Caco-2 (cell line): ENCODE measurements at regions not wholly inside any gene's neighbourhood (a gene's known extent, or its start where the extent isn't known, plus 50 kb on each side); places are given as distances from the start of the nearest gene placed in this dataset.

Experiments
- BruUV-seq: library from RNA; stranded (reverse); fragments of 400-500 nt; replicated peaks from 2 replicates; lab custom pipeline; 2021; lab: Mats Ljungman, UMichigan
- CTCF ChIA-PET: fragments of 300-600 bp; sonication (Branson Sonifier 250); formaldehyde crosslinking; loops from one replicate; lab custom pipeline; 2022; ENCODE audit warnings: antibody characterized with exemption; lab: Charles Lee
- POLR2A ChIA-PET: fragments of 300-600 bp; sonication (Branson Sonifier 250); formaldehyde crosslinking; loops from one replicate; lab custom pipeline; 2022; ENCODE audit warnings: antibody characterized with exemption; lab: Charles Lee
- DNase-seq, 2 experiments: peaks; one replicate each; pipeline versions ENCODE4 v3.0.0 to v3.0.0-alpha.2; 2020 to 2022
- H3K27me3 ChIP-seq: replicated peaks from 2 replicates; pipeline ENCODE4 v1.6.0; 2011; ENCODE audit warnings: low read length; ENCODE audit not compliant: control insufficient read depth, insufficient read depth
- H3K36me3 ChIP-seq: 2 replicates; pipeline ENCODE4 v1.5.1; 2011; ENCODE audit warnings: low read length; ENCODE audit not compliant: control insufficient read depth, insufficient read depth
- H3K4me1 ChIP-seq: fragments of 250-450 bp; sonication (Bioruptor Pico); 2 replicates; pipeline ENCODE4 v1.5.1; 2020; ENCODE audit warnings: mild to moderate bottlenecking
- H3K4me3 ChIP-seq: 2 replicates; pipeline ENCODE4 v1.5.1; 2011; ENCODE audit warnings: low read depth, mild to moderate bottlenecking, control low read depth, low read length
- H3K9me3 ChIP-seq: fragments of 250-450 bp; sonication (Bioruptor Pico); 2 replicates; pipeline ENCODE4 v1.5.1; 2020; ENCODE audit warnings: mild to moderate bottlenecking, moderate library complexity
- H3K27ac Mint-ChIP-seq: one replicate; pipeline ENCODE4 v1.8.0; 2022; ENCODE audit warnings: mixed read lengths; ENCODE audit not compliant: unreplicated experiment
- H3K27me3 Mint-ChIP-seq: one replicate; pipeline ENCODE4 v1.8.0; 2022; ENCODE audit warnings: mixed read lengths; ENCODE audit not compliant: insufficient read depth, unreplicated experiment
- H3K36me3 Mint-ChIP-seq: one replicate; pipeline ENCODE4 v1.8.0; 2022; ENCODE audit warnings: mild to moderate bottlenecking, mixed read lengths; ENCODE audit not compliant: insufficient read depth, unreplicated experiment
- H3K4me1 Mint-ChIP-seq: one replicate; pipeline ENCODE4 v1.8.0; 2022; ENCODE audit warnings: low read depth, mixed read lengths; ENCODE audit not compliant: unreplicated experiment
- H3K4me3 Mint-ChIP-seq: one replicate; pipeline ENCODE4 v1.8.0; 2022; ENCODE audit warnings: mild to moderate bottlenecking, moderate library complexity, mixed read lengths; ENCODE audit not compliant: unreplicated experiment
- H3K9me3 Mint-ChIP-seq: one replicate; pipeline ENCODE4 v1.8.0; 2022; ENCODE audit warnings: mixed read lengths; ENCODE audit not compliant: unreplicated experiment
- CTCF ChIP-seq, 2 experiments: fragments of 200-600 bp in 1 of 2; IDR thresholded peaks; 1 replicate in 1 of 2; 2 replicates in 1 of 2; pipeline versions ENCODE4 v1.5.1 to v1.8.0; 2011 to 2022; ENCODE audit warnings: antibody characterized with exemption in 1 of 2, control low read depth in 1 of 2, inconsistent platforms in 1 of 2, low read depth in 1 of 2, low read length in 1 of 2, mild to moderate bottlenecking in 1 of 2, moderate library complexity in 1 of 2; ENCODE audit not compliant: insufficient read depth in 1 of 2, severe bottlenecking in 1 of 2, unreplicated experiment in 1 of 2
- intact Hi-C: fragments of 100-400 bp; cut with micrococcal nuclease; formaldehyde crosslinking; loops from one replicate; pipeline ENCODE4 v1.10.0; 2022; ENCODE audit not compliant: unreplicated experiment

DNA sequence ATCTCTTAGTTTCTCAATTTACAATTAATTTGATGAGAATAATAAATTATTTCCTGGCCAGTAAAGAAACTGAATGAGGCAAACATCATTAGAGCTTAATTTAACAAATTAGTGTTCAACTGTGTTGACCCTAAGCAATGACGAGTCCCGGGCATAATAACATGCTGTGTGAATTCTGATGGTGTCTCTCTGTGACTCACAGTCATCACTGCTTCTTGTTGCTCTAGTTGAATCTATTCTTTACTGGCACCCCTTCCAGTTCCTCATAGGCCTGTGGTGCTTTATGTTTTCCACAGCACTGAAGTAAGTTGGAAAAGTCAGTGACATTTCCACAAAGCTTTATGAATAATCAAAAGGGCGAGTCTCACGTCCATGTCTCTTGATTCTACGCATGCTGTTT, 57.7 kb upstream of the SLC7A11 start:
- H3K4me1 Mint-ChIP-seq, result no peaks in the 10 kb centered on the region
- CTCF ChIA-PET, result no interaction called here
- Histone ChIP-seq H3K27me3 (no peaks in the 10 kb centered on the region), H3K4me1 (no peaks in the 10 kb centered on the region), H3K36me3 (no peaks in the 10 kb centered on the region), H3K9me3 (no peaks in the 10 kb centered on the region), H3K4me3 (no peak overlapping the region)
- no peak overlapping the region for H3K4me3 Mint-ChIP-seq
- no peaks in the 10 kb centered on the region for H3K36me3 Mint-ChIP-seq
- no TSS peak for BruUV-seq
- DNase-seq, result no peak
- no peak overlapping the region for H3K27ac Mint-ChIP-seq
- TF ChIP-seq CTCF (IDR thresholded peaks at IDR 0.05; ENCODE audit: insufficient read depth in 1 of 2, low read depth in 1 of 2, low read length in 1 of 2, severe bottlenecking in 1 of 2, unreplicated experiment in 1 of 2), result no peak
- POLR2A ChIA-PET, result no interaction called here
- no peaks in the 10 kb centered on the region for H3K27me3 Mint-ChIP-seq
- intact Hi-C loops, result no loop called here
- H3K9me3 Mint-ChIP-seq, result no peaks in the 10 kb centered on the region

GRCh38 chr4:138298866-138299265, 56.7 kb upstream of the SLC7A11 start:
- no peaks in the 10 kb centered on the region for H3K27me3 ChIP-seq
- no peaks in the 10 kb centered on the region for H3K9me3 ChIP-seq
- no peaks in the 10 kb centered on the region for H3K4me1 ChIP-seq
- ChIA-PET POLR2A (no interaction called here), CTCF (no interaction called here)
- Mint-ChIP-seq H3K27ac (no peak overlapping the region), H3K36me3 (no peaks in the 10 kb centered on the region), H3K4me3 (no peak overlapping the region), H3K4me1 (no peaks in the 10 kb centered on the region), H3K27me3 (no peaks in the 10 kb centered on the region), H3K9me3 (no peaks in the 10 kb centered on the region)
- no peak for TF ChIP-seq CTCF (IDR thresholded peaks at IDR 0.05; ENCODE audit: insufficient read depth in 1 of 2, low read depth in 1 of 2, low read length in 1 of 2, severe bottlenecking in 1 of 2, unreplicated experiment in 1 of 2)
- H3K36me3 ChIP-seq, result no peaks in the 10 kb centered on the region
- DNase-seq, result no peak
- intact Hi-C loops, result no loop called here
- no TSS peak for BruUV-seq
- no peak overlapping the region for H3K4me3 ChIP-seq

DNA sequence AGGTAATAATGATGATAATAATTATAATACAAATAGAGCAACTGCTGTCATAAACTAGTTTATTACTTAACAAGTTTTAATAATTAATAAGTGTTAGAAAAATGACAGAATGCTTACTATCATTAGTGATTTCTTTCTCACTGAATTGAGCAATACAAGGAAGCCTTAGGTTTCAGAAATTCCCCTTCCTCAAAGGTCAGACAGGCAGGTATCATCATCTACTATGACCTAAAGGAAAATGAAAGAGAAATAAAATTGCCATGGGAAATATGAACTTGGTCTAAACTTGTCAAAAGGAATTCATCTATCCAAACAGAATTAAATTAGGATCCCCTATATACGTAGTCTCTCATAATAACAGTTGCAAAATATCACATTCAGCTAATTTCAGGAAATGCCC, 56.3 kb upstream of the SLC7A11 start:
- no peaks in the 10 kb centered on the region for H3K36me3 Mint-ChIP-seq
- no peaks in the 10 kb centered on the region for H3K27me3 ChIP-seq
- no TSS peak for BruUV-seq
- H3K9me3 ChIP-seq, result no peaks in the 10 kb centered on the region
- no peak for DNase-seq
- no peaks in the 10 kb centered on the region for H3K9me3 Mint-ChIP-seq
- TF ChIP-seq CTCF (IDR thresholded peaks at IDR 0.05; ENCODE audit: insufficient read depth in 1 of 2, low read depth in 1 of 2, low read length in 1 of 2, severe bottlenecking in 1 of 2, unreplicated experiment in 1 of 2), result no peak
- intact Hi-C loops, result no loop called here
- no peaks in the 10 kb centered on the region for H3K36me3 ChIP-seq
- ChIA-PET POLR2A (no interaction called here), CTCF (no interaction called here)
- H3K4me3 Mint-ChIP-seq, result no peak overlapping the region
- no peaks in the 10 kb centered on the region for H3K4me1 Mint-ChIP-seq
- H3K27ac Mint-ChIP-seq, result no peak overlapping the region
- H3K4me1 ChIP-seq, result no peaks in the 10 kb centered on the region
- no peak overlapping the region for H3K4me3 ChIP-seq
- H3K27me3 Mint-ChIP-seq, result no peaks in the 10 kb centered on the region
